ENCODE measurements at regions not wholly inside any gene's neighbourhood (a gene's known extent, or its start where the extent isn't known, plus 50 kb on each side); places are given as distances from the start of the nearest gene placed in this dataset.
A peak's percentile ranks its signal among the peaks of the same experiment; 100 is the strongest.

DNA sequence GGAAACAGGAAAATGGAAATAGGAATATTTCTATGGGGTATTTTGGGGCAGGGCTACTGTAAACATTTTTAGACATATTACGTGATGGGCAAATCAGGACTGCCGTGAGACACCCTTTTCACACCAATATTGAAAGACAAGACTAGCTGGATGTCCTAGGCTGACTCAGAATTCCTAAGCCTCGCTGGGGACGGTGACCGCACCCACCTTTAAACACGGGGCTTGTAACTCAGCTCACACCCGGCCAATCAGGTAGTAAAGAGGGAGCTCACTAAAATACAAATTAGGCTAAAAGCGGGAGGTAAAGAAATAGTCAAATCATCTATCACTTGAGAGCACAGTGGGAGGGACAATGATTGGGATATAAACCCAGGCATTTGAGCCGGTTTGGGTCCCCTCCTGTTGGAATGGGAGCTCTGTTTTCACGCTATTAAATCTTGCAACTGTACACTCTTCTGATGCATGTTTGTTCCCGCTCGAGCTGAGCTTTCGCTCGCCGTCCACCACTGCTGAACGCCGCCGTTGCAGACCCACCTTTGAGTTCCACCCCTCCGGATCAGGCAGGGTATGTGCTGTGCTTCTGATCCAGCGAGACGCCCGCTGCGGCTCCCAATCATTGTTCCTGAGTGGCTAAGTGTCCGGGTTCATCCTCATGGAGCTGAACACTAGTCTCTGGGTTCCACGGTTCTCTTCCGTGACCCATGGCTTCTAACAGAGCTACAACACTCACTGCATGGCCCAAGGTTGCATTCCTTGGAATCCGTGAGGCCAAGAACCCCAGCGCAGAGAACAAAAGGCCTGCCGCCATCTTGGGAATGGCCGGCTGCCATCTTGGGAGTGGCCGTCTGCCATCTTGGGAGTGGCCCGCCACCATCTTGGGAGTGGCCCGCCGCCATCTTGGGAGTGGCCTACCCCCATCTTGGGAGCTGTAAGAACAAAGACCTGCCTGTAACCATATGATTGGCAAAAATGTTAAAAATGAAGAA is 152.6 kb downstream of the CRLF2 start (continued):
- no peak for TF ChIP-seq ZZZ3 (IDR thresholded peaks at IDR 0.05)
- peak; percentile 67 for TF ChIP-seq PHF20 (IDR thresholded peaks at IDR 0.05; ENCODE audit: partially characterized antibody)
- TF ChIP-seq, protein P1, sequence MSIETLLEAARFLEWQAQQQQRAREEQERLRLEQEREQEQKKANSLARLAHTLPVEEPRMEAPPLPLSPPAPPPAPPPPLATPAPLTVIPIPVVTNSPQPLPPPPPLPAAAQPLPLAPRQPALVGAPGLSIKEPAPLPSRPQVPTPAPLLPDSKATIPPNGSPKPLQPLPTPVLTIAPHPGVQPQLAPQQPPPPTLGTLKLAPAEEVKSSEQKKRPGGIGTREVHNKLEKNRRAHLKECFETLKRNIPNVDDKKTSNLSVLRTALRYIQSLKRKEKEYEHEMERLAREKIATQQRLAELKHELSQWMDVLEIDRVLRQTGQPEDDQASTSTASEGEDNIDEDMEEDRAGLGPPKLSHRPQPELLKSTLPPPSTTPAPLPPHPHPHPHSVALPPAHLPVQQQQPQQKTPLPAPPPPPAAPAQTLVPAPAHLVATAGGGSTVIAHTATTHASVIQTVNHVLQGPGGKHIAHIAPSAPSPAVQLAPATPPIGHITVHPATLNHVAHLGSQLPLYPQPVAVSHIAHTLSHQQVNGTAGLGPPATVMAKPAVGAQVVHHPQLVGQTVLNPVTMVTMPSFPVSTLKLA (conservative IDR thresholded peaks at IDR 0.05) = no peak
- TF ChIP-seq FOXK1 (CRISPR knock-in tag; IDR thresholded peaks at IDR 0.05; ENCODE audit: borderline replicate concordance) = no peak
- TF ChIP-seq JUND (IDR thresholded peaks at IDR 0.05; ENCODE audit: borderline replicate concordance, low read depth, low read length) = no peak
- TF ChIP-seq JUND (tag; IDR thresholded peaks at IDR 0.05; ENCODE audit: borderline replicate concordance, low read depth, low read length) = peak; percentile 37; the same call in 1 of the 3 replicates
- no peak for TF ChIP-seq CEBPB (tag; IDR thresholded peaks at IDR 0.05)
- TF ChIP-seq CXXC5 (CRISPR knock-in tag; IDR thresholded peaks at IDR 0.05) = peak; percentile 72
- TF ChIP-seq, protein P2, sequence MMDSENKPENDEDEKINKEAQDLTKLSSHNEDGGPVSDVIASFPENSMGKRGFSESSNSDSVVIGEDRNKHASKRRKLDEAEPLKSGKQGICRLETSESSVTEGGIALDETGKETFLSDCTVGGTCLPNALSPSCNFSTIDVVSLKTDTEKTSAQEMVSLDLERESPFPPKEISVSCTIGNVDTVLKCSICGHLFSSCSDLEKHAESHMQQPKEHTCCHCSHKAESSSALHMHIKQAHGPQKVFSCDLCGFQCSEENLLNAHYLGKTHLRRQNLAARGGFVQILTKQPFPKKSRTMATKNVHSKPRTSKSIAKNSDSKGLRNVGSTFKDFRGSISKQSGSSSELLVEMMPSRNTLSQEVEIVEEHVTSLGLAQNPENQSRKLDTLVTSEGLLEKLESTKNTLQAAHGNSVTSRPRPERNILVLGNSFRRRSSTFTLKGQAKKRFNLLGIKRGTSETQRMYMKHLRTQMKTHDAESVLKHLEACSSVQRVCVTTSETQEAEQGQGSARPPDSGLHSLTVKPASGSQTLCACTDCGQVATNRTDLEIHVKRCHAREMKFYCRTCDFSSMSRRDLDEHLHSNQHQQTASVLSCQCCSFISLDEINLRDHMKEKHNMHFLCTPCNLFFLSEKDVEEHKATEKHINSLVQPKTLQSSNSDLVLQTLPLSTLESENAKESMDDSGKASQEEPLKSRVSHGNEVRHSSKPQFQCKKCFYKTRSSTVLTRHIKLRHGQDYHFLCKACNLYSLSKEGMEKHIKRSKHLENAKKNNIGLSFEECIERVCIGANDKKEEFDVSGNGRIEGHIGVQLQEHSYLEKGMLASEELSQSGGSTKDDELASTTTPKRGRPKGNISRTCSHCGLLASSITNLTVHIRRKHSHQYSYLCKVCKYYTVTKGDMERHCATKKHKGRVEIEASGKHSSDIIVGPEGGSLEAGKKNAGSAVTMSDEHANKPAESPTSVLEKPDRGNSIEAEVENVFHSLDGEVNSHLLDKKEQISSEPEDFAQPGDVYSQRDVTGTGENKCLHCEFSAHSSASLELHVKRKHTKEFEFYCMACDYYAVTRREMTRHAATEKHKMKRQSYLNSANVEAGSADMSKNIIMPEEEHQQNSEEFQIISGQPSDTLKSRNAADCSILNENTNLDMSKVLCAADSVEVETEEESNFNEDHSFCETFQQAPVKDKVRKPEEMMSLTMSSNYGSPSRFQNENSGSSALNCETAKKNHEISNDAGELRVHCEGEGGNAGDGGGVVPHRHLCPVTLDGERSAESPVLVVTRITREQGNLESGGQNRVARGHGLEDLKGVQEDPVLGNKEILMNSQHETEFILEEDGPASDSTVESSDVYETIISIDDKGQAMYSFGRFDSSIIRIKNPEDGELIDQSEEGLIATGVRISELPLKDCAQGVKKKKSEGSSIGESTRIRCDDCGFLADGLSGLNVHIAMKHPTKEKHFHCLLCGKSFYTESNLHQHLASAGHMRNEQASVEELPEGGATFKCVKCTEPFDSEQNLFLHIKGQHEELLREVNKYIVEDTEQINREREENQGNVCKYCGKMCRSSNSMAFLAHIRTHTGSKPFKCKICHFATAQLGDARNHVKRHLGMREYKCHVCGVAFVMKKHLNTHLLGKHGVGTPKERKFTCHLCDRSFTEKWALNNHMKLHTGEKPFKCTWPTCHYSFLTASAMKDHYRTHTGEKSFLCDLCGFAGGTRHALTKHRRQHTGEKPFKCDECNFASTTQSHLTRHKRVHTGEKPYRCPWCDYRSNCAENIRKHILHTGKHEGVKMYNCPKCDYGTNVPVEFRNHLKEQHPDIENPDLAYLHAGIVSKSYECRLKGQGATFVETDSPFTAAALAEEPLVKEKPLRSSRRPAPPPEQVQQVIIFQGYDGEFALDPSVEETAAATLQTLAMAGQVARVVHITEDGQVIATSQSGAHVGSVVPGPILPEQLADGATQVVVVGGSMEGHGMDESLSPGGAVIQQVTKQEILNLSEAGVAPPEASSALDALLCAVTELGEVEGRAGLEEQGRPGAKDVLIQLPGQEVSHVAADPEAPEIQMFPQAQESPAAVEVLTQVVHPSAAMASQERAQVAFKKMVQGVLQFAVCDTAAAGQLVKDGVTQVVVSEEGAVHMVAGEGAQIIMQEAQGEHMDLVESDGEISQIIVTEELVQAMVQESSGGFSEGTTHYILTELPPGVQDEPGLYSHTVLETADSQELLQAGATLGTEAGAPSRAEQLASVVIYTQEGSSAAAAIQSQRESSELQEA (IDR thresholded peaks at IDR 0.05; ENCODE audit: low read depth) = no peak
- TF ChIP-seq EGR1 (conservative IDR thresholded peaks at IDR 0.05) = no peak
- TF ChIP-seq CAMTA2 (CRISPR knock-in tag; conservative IDR thresholded peaks at IDR 0.05) = no peak
- peak; percentile 84; the same call in 1 of the 2 replicates for TF ChIP-seq POLR2AphosphoS5 (IDR thresholded peaks at IDR 0.05; ENCODE audit: control insufficient read depth, insufficient read depth, low read depth, low read length)
- TF ChIP-seq, protein P3, sequence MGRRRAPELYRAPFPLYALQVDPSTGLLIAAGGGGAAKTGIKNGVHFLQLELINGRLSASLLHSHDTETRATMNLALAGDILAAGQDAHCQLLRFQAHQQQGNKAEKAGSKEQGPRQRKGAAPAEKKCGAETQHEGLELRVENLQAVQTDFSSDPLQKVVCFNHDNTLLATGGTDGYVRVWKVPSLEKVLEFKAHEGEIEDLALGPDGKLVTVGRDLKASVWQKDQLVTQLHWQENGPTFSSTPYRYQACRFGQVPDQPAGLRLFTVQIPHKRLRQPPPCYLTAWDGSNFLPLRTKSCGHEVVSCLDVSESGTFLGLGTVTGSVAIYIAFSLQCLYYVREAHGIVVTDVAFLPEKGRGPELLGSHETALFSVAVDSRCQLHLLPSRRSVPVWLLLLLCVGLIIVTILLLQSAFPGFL (CRISPR knock-in tag; IDR thresholded peaks at IDR 0.05) = no peak
- no peak for TF ChIP-seq PURB (CRISPR knock-in tag; IDR thresholded peaks at IDR 0.05; ENCODE audit: low read depth)
- no peak for TF ChIP-seq ZNF75A (CRISPR knock-in tag; IDR thresholded peaks at IDR 0.05)
- TF ChIP-seq ZNF134 (CRISPR knock-in tag; conservative IDR thresholded peaks at IDR 0.05) = no peak
- TF ChIP-seq ELF2 (CRISPR knock-in tag; IDR thresholded peaks at IDR 0.05) = no peak
- no peak for TF ChIP-seq ZFX (CRISPR knock-in tag; IDR thresholded peaks at IDR 0.05)
